ENCODE measurements at regions not wholly inside any gene's neighbourhood (a gene's known extent, or its start where the extent isn't known, plus 50 kb on each side); places are given as distances from the start of the nearest gene placed in this dataset.

- H3K36me3 Mint-ChIP-seq (ENCODE audit: insufficient read depth) = no peaks in the 10 kb centered on the region
- H3K27me3 Mint-ChIP-seq = no peaks in the 10 kb centered on the region
- H3K4me3 Mint-ChIP-seq (ENCODE audit: low read depth) = no peak overlapping the region
- H3K9me3 Mint-ChIP-seq (ENCODE audit: low read depth) = no peaks in the 10 kb centered on the region
- H3K4me1 Mint-ChIP-seq (ENCODE audit: low read depth) = peaks cover 3% of the 10 kb centered on the region
- TF ChIP-seq, protein P1, sequence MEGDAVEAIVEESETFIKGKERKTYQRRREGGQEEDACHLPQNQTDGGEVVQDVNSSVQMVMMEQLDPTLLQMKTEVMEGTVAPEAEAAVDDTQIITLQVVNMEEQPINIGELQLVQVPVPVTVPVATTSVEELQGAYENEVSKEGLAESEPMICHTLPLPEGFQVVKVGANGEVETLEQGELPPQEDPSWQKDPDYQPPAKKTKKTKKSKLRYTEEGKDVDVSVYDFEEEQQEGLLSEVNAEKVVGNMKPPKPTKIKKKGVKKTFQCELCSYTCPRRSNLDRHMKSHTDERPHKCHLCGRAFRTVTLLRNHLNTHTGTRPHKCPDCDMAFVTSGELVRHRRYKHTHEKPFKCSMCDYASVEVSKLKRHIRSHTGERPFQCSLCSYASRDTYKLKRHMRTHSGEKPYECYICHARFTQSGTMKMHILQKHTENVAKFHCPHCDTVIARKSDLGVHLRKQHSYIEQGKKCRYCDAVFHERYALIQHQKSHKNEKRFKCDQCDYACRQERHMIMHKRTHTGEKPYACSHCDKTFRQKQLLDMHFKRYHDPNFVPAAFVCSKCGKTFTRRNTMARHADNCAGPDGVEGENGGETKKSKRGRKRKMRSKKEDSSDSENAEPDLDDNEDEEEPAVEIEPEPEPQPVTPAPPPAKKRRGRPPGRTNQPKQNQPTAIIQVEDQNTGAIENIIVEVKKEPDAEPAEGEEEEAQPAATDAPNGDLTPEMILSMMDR (IDR thresholded peaks at IDR 0.05; ENCODE audit: unreplicated experiment) = no peak
- no peak for DNase-seq (ENCODE audit: low spot score, unreplicated experiment)
- no peak overlapping the region for H3K27ac Mint-ChIP-seq
Observed at GRCh38 chr4:53659112-53659511, 67.8 kb upstream of the LNX1 start.

GRCh38 chr4:53658029-53658428 lies 66.7 kb upstream of the LNX1 start:
- DNase-seq (ENCODE audit: low spot score, unreplicated experiment) = no peak
- H3K4me1 Mint-ChIP-seq (ENCODE audit: low read depth) = peaks cover 14% of the 10 kb centered on the region
- no peak overlapping the region for H3K27ac Mint-ChIP-seq
- no peaks in the 10 kb centered on the region for H3K36me3 Mint-ChIP-seq (ENCODE audit: insufficient read depth)
- TF ChIP-seq, protein P1 (IDR thresholded peaks at IDR 0.05; ENCODE audit: unreplicated experiment) = no peak
- H3K27me3 Mint-ChIP-seq = no peaks in the 10 kb centered on the region
- H3K4me3 Mint-ChIP-seq (ENCODE audit: low read depth) = no peak overlapping the region
- no peaks in the 10 kb centered on the region for H3K9me3 Mint-ChIP-seq (ENCODE audit: low read depth)

DNA sequence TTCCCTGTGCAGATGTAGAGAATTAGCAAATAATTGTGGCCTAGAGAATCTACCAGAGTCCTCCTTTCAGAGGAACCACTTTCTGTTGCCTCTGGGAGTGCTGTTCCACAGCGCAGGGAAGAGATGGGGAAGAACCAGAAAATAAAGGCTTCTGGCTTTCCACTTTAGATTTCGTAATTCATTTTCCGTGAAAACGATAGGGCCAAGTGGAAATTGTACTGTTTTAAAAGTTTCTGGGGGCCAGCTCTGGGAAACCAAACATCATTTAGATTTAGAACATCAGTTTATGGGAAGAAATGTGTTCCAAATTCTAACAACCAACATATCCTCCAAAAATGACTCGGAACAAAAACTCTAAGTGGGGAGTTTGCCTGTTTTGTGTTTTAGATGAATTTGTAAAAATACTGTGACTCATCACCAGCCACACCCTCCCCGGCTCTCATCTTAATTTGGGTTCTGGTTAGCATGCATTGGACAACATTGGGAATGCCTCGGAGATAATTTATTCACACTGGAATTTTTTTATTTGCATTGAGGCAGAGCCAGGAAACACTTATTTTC lies 65.2 kb upstream of the LNX1 start:
- H3K27me3 Mint-ChIP-seq = no peaks in the 10 kb centered on the region
- H3K36me3 Mint-ChIP-seq (ENCODE audit: insufficient read depth) = no peaks in the 10 kb centered on the region
- H3K27ac Mint-ChIP-seq = no peak overlapping the region
- H3K4me3 Mint-ChIP-seq (ENCODE audit: low read depth) = no peak overlapping the region
- H3K4me1 Mint-ChIP-seq (ENCODE audit: low read depth) = peaks cover 19% of the 10 kb centered on the region
- DNase-seq (ENCODE audit: low spot score, unreplicated experiment) = no peak
- H3K9me3 Mint-ChIP-seq (ENCODE audit: low read depth) = no peaks in the 10 kb centered on the region
- TF ChIP-seq, protein P1 (IDR thresholded peaks at IDR 0.05; ENCODE audit: unreplicated experiment) = peak; percentile 32

DNA sequence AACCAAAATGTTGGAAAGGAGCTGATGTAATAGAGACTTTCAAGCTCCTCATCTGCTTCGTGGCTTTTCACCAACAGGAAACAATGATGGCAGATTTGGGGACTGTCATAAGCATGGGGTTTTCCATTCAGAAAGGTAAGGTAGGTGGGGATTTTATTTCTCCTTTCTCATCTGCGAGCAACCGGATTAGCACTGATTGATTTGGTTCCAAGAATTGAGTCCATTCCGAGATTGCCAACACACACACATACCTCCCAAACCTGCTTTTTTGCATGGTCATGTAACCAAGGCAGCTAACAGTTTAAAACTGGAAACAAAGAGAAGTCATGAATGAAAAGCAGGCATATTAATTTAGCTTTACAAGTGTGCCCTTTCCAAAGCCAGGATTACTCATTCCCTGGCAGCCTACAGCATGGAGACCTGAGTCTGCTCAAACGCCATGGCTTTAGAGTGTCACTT lies 63.0 kb upstream of the LNX1 start:
- no peak for DNase-seq (ENCODE audit: low spot score, unreplicated experiment)
- H3K9me3 Mint-ChIP-seq (ENCODE audit: low read depth) = no peaks in the 10 kb centered on the region
- TF ChIP-seq, protein P1 (IDR thresholded peaks at IDR 0.05; ENCODE audit: unreplicated experiment) = no peak
- no peak overlapping the region for H3K4me3 Mint-ChIP-seq (ENCODE audit: low read depth)
- H3K27ac Mint-ChIP-seq = no peak overlapping the region
- peaks cover 19% of the 10 kb centered on the region for H3K4me1 Mint-ChIP-seq (ENCODE audit: low read depth)
- no peaks in the 10 kb centered on the region for H3K27me3 Mint-ChIP-seq
- no peaks in the 10 kb centered on the region for H3K36me3 Mint-ChIP-seq (ENCODE audit: insufficient read depth)

GRCh38 chr4:53653484-53654053 lies 62.3 kb upstream of the LNX1 start:
- TF ChIP-seq, protein P1 (IDR thresholded peaks at IDR 0.05; ENCODE audit: unreplicated experiment) = no peak
- DNase-seq (ENCODE audit: low spot score, unreplicated experiment) = peak; percentile 18
- Mint-ChIP-seq H3K27me3 (no peaks in the 10 kb centered on the region), H3K4me3 (ENCODE audit: low read depth) (no peak overlapping the region), H3K36me3 (ENCODE audit: insufficient read depth) (no peaks in the 10 kb centered on the region), H3K27ac (peak overlapping the region; percentile 80), H3K9me3 (ENCODE audit: low read depth) (no peaks in the 10 kb centered on the region), H3K4me1 (ENCODE audit: low read depth) (peaks cover 19% of the 10 kb centered on the region)
